WTC11 (cell line): ENCODE measurements at regions not wholly inside any gene's neighbourhood (a gene's known extent, or its start where the extent isn't known, plus 50 kb on each side); places are given as distances from the start of the nearest gene placed in this dataset.
A peak's percentile ranks its signal among the peaks of the same experiment; 100 is the strongest.

Source experiments
- ATAC-seq: fragments of 200-7000 bp; cut with Tn5 transposase; 2 replicates; pipeline ENCODE4 v1.10.0; 2021; ENCODE audit warnings: mild to moderate bottlenecking, moderate library complexity
- CTCF ChIA-PET: fragments of 300-600 bp; sonication (Branson Sonifier 250); formaldehyde crosslinking; loops from one replicate; lab custom pipeline; 2021; ENCODE audit warnings: antibody characterized with exemption; lab: Charles Lee
- POLR2A ChIA-PET: fragments of 350-600 bp; sonication (Branson Sonifier 250); formaldehyde crosslinking; loops from one replicate; lab custom pipeline; 2021; ENCODE audit warnings: antibody characterized with exemption; lab: Charles Lee
- DNase-seq: peaks from one replicate; pipeline ENCODE4 v3.0.0; 2021; ENCODE audit warnings: low spot score
- H3K27ac Mint-ChIP-seq: 2 replicates; pipeline ENCODE4 v1.8.0; 2021; ENCODE audit warnings: mixed read lengths
- H3K27me3 Mint-ChIP-seq: 2 replicates; pipeline ENCODE4 v1.8.0; 2021; ENCODE audit warnings: low read depth, mild to moderate bottlenecking, moderate library complexity, mixed read lengths
- H3K36me3 Mint-ChIP-seq: 2 replicates; pipeline ENCODE4 v1.8.0; 2021; ENCODE audit warnings: mixed read lengths
- H3K4me1 Mint-ChIP-seq: 2 replicates; pipeline ENCODE4 v1.8.0; 2022; ENCODE audit warnings: mixed read lengths
- H3K4me3 Mint-ChIP-seq: 2 replicates; pipeline ENCODE4 v1.8.0; 2021; ENCODE audit warnings: mild to moderate bottlenecking, moderate library complexity, mixed read lengths
- H3K9me3 Mint-ChIP-seq: 2 replicates; pipeline ENCODE4 v1.8.0; 2021; ENCODE audit warnings: mixed read lengths
- AR ChIP-seq: fragments of 250-450 bp; sonication (Bioruptor Pico); IDR thresholded peaks from 2 replicates; pipeline ENCODE4 v1.9.0; 2021; ENCODE audit warnings: mild to moderate bottlenecking
- ERG ChIP-seq: fragments of 250-450 bp; sonication (Bioruptor Pico); IDR thresholded peaks from 2 replicates; pipeline ENCODE4 v1.8.0; 2021; ENCODE audit warnings: mild to moderate bottlenecking
- FOXK1 ChIP-seq: sonication (generic); formaldehyde crosslinking; IDR thresholded peaks from 2 replicates; pipeline ENCODE4 v1.8.0; 2022; ENCODE audit warnings: mild to moderate bottlenecking, moderate library complexity, missing genetic modification reagents
- HMGA2 ChIP-seq: fragments of 250-450 bp; sonication (Bioruptor Pico); IDR thresholded peaks from 2 replicates; pipeline ENCODE4 v1.4.0; 2021; ENCODE audit warnings: mild to moderate bottlenecking, moderate library complexity
- IRF1 ChIP-seq: sonication (generic); formaldehyde crosslinking; IDR thresholded peaks from 2 replicates; pipeline ENCODE4 v1.8.0; 2023; ENCODE audit warnings: missing genetic modification reagents
- PRDM15 ChIP-seq: sonication (generic); formaldehyde crosslinking; IDR thresholded peaks from 2 replicates; pipeline ENCODE4 v1.8.0; 2022; ENCODE audit warnings: missing genetic modification reagents
- ZBTB43 ChIP-seq: sonication (generic); formaldehyde crosslinking; IDR thresholded peaks from 2 replicates; pipeline ENCODE4 v1.8.1; 2023; ENCODE audit warnings: mild to moderate bottlenecking, missing genetic modification reagents
- ZMAT4 ChIP-seq: fragments of 250-450 bp; sonication (Bioruptor Pico); IDR thresholded peaks from 2 replicates; pipeline ENCODE4 v1.9.0; 2021; ENCODE audit warnings: mild to moderate bottlenecking
- ZNF263 ChIP-seq: sonication (generic); formaldehyde crosslinking; IDR thresholded peaks from 2 replicates; pipeline ENCODE4 v1.8.1; 2022; ENCODE audit warnings: low read depth, mild to moderate bottlenecking, moderate library complexity, missing genetic modification reagents
- ZNF416 ChIP-seq: fragments of 250-450 bp; sonication (Bioruptor Pico); IDR thresholded peaks from 2 replicates; pipeline ENCODE4 v1.9.0; 2021; ENCODE audit warnings: mild to moderate bottlenecking, inconsistent platforms
- ZNF423 ChIP-seq: fragments of 250-450 bp; sonication (Bioruptor Pico); IDR thresholded peaks from 2 replicates; pipeline ENCODE4 v2.1.2; 2022; ENCODE audit warnings: mild to moderate bottlenecking, moderate library complexity
- ZNF425 ChIP-seq: fragments of 250-450 bp; sonication (Bioruptor Pico); conservative IDR thresholded peaks from 2 replicates; pipeline ENCODE4 v1.9.0; 2021; ENCODE audit warnings: mild to moderate bottlenecking

- Mint-ChIP-seq H3K36me3 (no peaks in the 10 kb centered on the region), H3K4me3 (no peak overlapping the region), H3K9me3 (peaks cover 5% of the 10 kb centered on the region; the same call in 1 of the 2 replicates), H3K27me3 (no peaks in the 10 kb centered on the region), H3K4me1 (peaks cover 29% of the 10 kb centered on the region)
- no peak for DNase-seq
- POLR2A ChIA-PET, result no interaction called here
- ATAC-seq, result no peak
- TF ChIP-seq IRF1 (CRISPR knock-in tag), result no peak
- peak; percentile 88 for TF ChIP-seq PRDM15
- TF ChIP-seq ERG (CRISPR knock-in tag), result no peak
- no peak for TF ChIP-seq FOXK1 (CRISPR knock-in tag)
- TF ChIP-seq, all 79 proteins: peak for 1
- H3K27ac Mint-ChIP-seq, result no peak overlapping the region
- CTCF ChIA-PET, result no interaction called here
Observed at GRCh38 chr4:32000846-32001488, 1280.8 kb downstream of the PCDH7 start.

GRCh38 chr4:32002037-32002747 is 1282.0 kb downstream of the PCDH7 start:
- Mint-ChIP-seq H3K4me1 (peaks cover 29% of the 10 kb centered on the region), H3K27ac (no peak overlapping the region), H3K27me3 (no peaks in the 10 kb centered on the region), H3K36me3 (no peaks in the 10 kb centered on the region), H3K4me3 (no peak overlapping the region), H3K9me3 (peaks cover 4% of the 10 kb centered on the region; the same call in 1 of the 2 replicates)
- TF ChIP-seq PRDM15 (peak; percentile 70), ZMAT4 (CRISPR knock-in tag) (no peak)
- ATAC-seq (no peak), DNase-seq (no peak)
- CTCF ChIA-PET, result no interaction called here
- POLR2A ChIA-PET, result no interaction called here

GRCh38 chr4:32003548-32003947 is 1283.4 kb downstream of the PCDH7 start:
- H3K4me3 Mint-ChIP-seq, result no peak overlapping the region
- H3K9me3 Mint-ChIP-seq, result no peaks in the 10 kb centered on the region
- CTCF ChIA-PET, result no interaction called here
- H3K4me1 Mint-ChIP-seq, result peaks cover 25% of the 10 kb centered on the region
- no peaks in the 10 kb centered on the region for H3K27me3 Mint-ChIP-seq
- POLR2A ChIA-PET, result no interaction called here
- ATAC-seq, result peak; percentile 67
- H3K27ac Mint-ChIP-seq, result peak overlapping the region; percentile 48
- no peak for DNase-seq
- H3K36me3 Mint-ChIP-seq, result no peaks in the 10 kb centered on the region
- TF ChIP-seq ZNF425 (CRISPR knock-in tag) (no peak), ZNF416 (CRISPR knock-in tag) (no peak), ZNF423 (CRISPR knock-in tag) (no peak), ZNF263 (CRISPR knock-in tag) (no peak), HMGA2 (CRISPR knock-in tag) (no peak), AR (no peak), ZBTB43 (CRISPR knock-in tag) (no peak)
